NCI-H2107 treated with DMSO at 0.1 percent for 48 hours (cell line): ENCODE measurements at regions not wholly inside any gene's neighbourhood (a gene's known extent, or its start where the extent isn't known, plus 50 kb on each side); places are given as distances from the start of the nearest gene placed in this dataset.
"Not testable (repeated sequence)": the region's sequence is repeated elsewhere in the genome, so short reads cannot be mapped to it uniquely, and the experiment has no call there.

Experiments
- DNase-seq: peaks from one replicate; lab custom pipeline; 2025; ENCODE audit not compliant: unreplicated experiment; lab: John Stamatoyannopoulos, UW

GRCh38 chr12:107515446-107515958 lies 170.1 kb upstream of the PWP1 start:
- no peak for DNase-seq

GRCh38 chr12:107517816-107518215 lies 167.8 kb upstream of the PWP1 start:
- DNase-seq, result not testable (repeated sequence)

GRCh38 chr12:107518868-107519267 lies 166.7 kb upstream of the PWP1 start:
- DNase-seq, result no peak

GRCh38 chr12:107519906-107520859 lies 165.4 kb upstream of the PWP1 start:
- peak; percentile 44 for DNase-seq

- no peak for DNase-seq
These were observed 163.7 kb upstream of the PWP1 start for GRCh38 chr12:107521826-107522355.

- DNase-seq, result no peak
These were observed 162.7 kb upstream of the PWP1 start for GRCh38 chr12:107522692-107523477.

GRCh38 chr12:107523775-107524535 lies 161.6 kb upstream of the PWP1 start:
- no peak for DNase-seq

GRCh38 chr12:107525063-107525718 lies 160.4 kb upstream of the PWP1 start:
- no peak for DNase-seq

GRCh38 chr12:107525719-107526554 lies 159.7 kb upstream of the PWP1 start:
- no peak for DNase-seq

- no peak for DNase-seq
These were observed 158.9 kb upstream of the PWP1 start for GRCh38 chr12:107526555-107527180.

GRCh38 chr12:107528731-107529365 lies 156.8 kb upstream of the PWP1 start:
- no peak for DNase-seq

- no peak for DNase-seq
These were observed 155.6 kb upstream of the PWP1 start for GRCh38 chr12:107529991-107530390.

- DNase-seq, result no peak
These were observed 154.9 kb upstream of the PWP1 start for GRCh38 chr12:107530701-107531100.

GRCh38 chr12:107533218-107533617 lies 152.4 kb upstream of the PWP1 start:
- DNase-seq, result no peak

- DNase-seq, result peak; percentile 11
These were observed 149.0 kb upstream of the PWP1 start for GRCh38 chr12:107536613-107537012.

- DNase-seq, result no peak
These were observed 148.0 kb upstream of the PWP1 start for GRCh38 chr12:107537464-107538119.

GRCh38 chr12:107539196-107539939 lies 146.2 kb upstream of the PWP1 start:
- no peak for DNase-seq
